Effector CD4-positive, alpha-beta T cell (primary cell): ENCODE measurements at regions not wholly inside any gene's neighbourhood (a gene's known extent, or its start where the extent isn't known, plus 50 kb on each side); places are given as distances from the start of the nearest gene placed in this dataset.

ENCODE experiments used
- DNase-seq: peaks from one replicate; pipeline ENCODE4 v3.0.0-alpha.2; 2020

GRCh38 chr10:62453274-62453673 is 79.1 kb downstream of the ZNF365 start:
- no peak for DNase-seq

GRCh38 chr10:62454687-62455397 is 80.7 kb downstream of the ZNF365 start:
- no peak for DNase-seq

GRCh38 chr10:62456611-62457101 is 82.5 kb downstream of the ZNF365 start:
- DNase-seq = no peak

GRCh38 chr10:62457196-62457595 is 83.0 kb downstream of the ZNF365 start:
- DNase-seq = no peak

GRCh38 chr10:62457598-62457997 is 83.4 kb downstream of the ZNF365 start:
- no peak for DNase-seq

GRCh38 chr10:62459072-62459471 is 84.9 kb downstream of the ZNF365 start:
- no peak for DNase-seq

GRCh38 chr10:62459500-62459899 is 85.3 kb downstream of the ZNF365 start:
- no peak for DNase-seq

- no peak for DNase-seq
These were observed 86.2 kb downstream of the ZNF365 start for GRCh38 chr10:62460393-62460792.

- no peak for DNase-seq
These were observed 87.0 kb downstream of the ZNF365 start for GRCh38 chr10:62461120-62461519.

GRCh38 chr10:62462461-62462860 is 88.3 kb downstream of the ZNF365 start:
- DNase-seq = no peak

GRCh38 chr10:62463364-62463763 is 89.2 kb downstream of the ZNF365 start:
- DNase-seq = no peak

GRCh38 chr10:62464308-62464707 is 90.1 kb downstream of the ZNF365 start:
- DNase-seq = no peak

- DNase-seq = no peak
These were observed 92.4 kb downstream of the ZNF365 start for GRCh38 chr10:62466590-62466989.

- no peak for DNase-seq
These were observed 93.4 kb downstream of the ZNF365 start for GRCh38 chr10:62467527-62467926.

GRCh38 chr10:62471711-62472110 is 97.5 kb downstream of the ZNF365 start:
- no peak for DNase-seq

- no peak for DNase-seq
These were observed 99.1 kb downstream of the ZNF365 start for GRCh38 chr10:62473241-62473640.

- no peak for DNase-seq
These were observed 101.4 kb downstream of the ZNF365 start for GRCh38 chr10:62475551-62475950.

GRCh38 chr10:62479523-62479922 is 105.4 kb downstream of the ZNF365 start:
- no peak for DNase-seq

- DNase-seq = no peak
These were observed 106.0 kb downstream of the ZNF365 start for GRCh38 chr10:62480196-62480595.

GRCh38 chr10:62482581-62482980 is 108.4 kb downstream of the ZNF365 start:
- no peak for DNase-seq

- no peak for DNase-seq
These were observed 117.4 kb downstream of the ZNF365 start for GRCh38 chr10:62491597-62491996.

GRCh38 chr10:62492012-62492869 is 118.1 kb downstream of the ZNF365 start:
- DNase-seq = no peak

GRCh38 chr10:62492870-62493180 is 118.7 kb downstream of the ZNF365 start:
- no peak for DNase-seq

- DNase-seq = no peak
These were observed 122.8 kb downstream of the ZNF365 start for GRCh38 chr10:62496925-62497324.
